GM06990 (cell line): ENCODE measurements at regions not wholly inside any gene's neighbourhood (a gene's known extent, or its start where the extent isn't known, plus 50 kb on each side); places are given as distances from the start of the nearest gene placed in this dataset.

Source experiments
- DNase-seq: peaks from one replicate; pipeline ENCODE4 v3.0.0-alpha.2; 2011; ENCODE audit not compliant: insufficient read length; ENCODE audit errors: extremely low read depth
- H3K27me3 ChIP-seq: replicated peaks from 2 replicates; pipeline ENCODE4 v1.6.0; 2011; ENCODE audit warnings: low read length; ENCODE audit not compliant: control insufficient read depth, insufficient read depth
- H3K36me3 ChIP-seq: 2 replicates; pipeline ENCODE4 v1.5.1; 2011; ENCODE audit warnings: low read length; ENCODE audit not compliant: control insufficient read depth, insufficient read depth
- H3K4me3 ChIP-seq: replicated peaks from 2 replicates; pipeline ENCODE4 v1.5.1; 2011; ENCODE audit warnings: low read depth, mild to moderate bottlenecking, control low read depth, low read length
- TF ChIP-seq, protein P1 (sequence below): IDR thresholded peaks from 2 replicates; pipeline ENCODE4 v1.5.1; 2011; ENCODE audit warnings: low read length, control low read depth, mild to moderate bottlenecking, inconsistent platforms; ENCODE audit not compliant: insufficient read depth, poor library complexity, severe bottlenecking

DNA sequence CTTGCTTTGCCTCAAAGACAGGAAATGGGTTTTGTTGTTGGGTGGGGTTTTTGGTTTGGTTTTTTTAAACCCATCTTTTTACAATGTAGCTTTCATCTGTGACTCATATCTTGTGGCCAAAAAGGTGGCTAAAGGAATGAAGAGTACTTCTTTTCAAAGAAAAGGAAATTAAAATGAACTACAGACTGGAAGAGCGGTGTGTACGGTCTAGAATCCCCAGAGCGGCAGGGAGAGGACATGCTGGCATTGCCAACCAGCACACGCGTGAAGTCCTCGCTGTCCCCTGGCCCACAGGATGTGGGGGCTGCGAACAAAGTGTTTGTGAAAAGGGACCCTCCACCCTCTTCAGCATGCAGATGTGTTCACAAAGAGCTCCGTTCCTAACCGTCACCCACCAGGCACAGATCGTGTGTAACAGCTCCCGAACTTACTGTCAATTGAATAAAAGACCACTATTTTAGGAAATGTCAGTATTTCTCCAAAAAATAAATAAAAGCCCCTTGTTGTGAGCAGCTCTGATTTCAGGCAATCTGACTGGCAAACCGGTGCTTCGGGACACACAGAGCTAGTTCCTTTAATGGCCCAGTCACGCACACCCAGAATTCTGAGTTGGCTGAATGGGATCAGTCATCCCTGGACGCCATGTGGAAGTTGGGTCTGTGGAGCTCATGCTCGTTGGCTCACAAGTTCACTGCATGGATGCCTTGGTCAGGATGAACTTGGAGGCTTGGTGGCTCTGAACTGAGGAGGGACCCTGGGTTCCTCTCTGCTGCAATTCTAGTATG, 602.9 kb downstream of the NPHP4 start:
- no peak overlapping the region for H3K4me3 ChIP-seq
- TF ChIP-seq, protein P1, sequence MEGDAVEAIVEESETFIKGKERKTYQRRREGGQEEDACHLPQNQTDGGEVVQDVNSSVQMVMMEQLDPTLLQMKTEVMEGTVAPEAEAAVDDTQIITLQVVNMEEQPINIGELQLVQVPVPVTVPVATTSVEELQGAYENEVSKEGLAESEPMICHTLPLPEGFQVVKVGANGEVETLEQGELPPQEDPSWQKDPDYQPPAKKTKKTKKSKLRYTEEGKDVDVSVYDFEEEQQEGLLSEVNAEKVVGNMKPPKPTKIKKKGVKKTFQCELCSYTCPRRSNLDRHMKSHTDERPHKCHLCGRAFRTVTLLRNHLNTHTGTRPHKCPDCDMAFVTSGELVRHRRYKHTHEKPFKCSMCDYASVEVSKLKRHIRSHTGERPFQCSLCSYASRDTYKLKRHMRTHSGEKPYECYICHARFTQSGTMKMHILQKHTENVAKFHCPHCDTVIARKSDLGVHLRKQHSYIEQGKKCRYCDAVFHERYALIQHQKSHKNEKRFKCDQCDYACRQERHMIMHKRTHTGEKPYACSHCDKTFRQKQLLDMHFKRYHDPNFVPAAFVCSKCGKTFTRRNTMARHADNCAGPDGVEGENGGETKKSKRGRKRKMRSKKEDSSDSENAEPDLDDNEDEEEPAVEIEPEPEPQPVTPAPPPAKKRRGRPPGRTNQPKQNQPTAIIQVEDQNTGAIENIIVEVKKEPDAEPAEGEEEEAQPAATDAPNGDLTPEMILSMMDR, result no peak
- DNase-seq, result no peak

DNA sequence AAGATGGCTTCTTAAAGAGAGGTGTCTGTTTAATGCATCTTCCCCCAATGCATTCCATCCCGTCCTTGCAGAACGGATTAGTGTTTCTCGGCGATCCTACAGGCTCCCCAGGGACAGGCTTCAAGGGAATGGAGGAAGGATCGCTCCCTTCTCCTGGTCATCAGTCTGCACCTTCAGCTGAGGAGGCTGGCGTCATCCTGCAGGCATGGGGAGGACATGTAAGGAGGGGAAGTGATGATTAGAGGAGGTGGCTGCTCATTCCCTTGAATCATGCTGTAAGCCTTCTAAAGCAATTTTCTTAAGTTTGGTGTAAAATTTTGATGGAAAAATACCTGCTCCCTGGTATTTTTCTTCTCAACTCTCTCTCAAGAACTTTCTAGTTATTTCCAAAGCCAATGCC, 603.6 kb downstream of the NPHP4 start:
- DNase-seq, result no peak
- no peak overlapping the region for H3K4me3 ChIP-seq
- no peaks in the 10 kb centered on the region for H3K36me3 ChIP-seq
- no peaks in the 10 kb centered on the region for H3K27me3 ChIP-seq
- TF ChIP-seq, protein P1, result no peak

More for the DNA sequence above, 602.9 kb downstream of the NPHP4 start:
- no peaks in the 10 kb centered on the region for H3K27me3 ChIP-seq
- no peaks in the 10 kb centered on the region for H3K36me3 ChIP-seq

DNA sequence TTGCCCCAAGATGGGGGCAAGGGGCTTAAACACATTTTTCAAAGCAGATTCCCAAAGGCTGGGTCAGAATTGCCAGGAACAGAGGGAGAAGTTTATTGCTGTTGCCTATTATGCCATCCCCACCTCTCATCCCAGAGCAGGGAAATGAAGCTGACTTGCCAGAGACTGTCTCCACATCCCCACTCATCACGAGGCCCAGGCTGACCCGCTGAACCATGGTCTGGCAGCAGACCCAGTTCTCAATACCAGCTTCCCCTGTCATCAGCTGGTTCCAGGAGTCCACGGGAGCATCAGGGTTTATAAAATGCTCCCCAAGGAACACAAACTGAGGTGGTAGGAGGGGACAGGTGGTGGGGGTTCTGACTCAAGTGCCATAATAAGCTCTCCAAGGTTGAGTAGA, 605.9 kb downstream of the NPHP4 start:
- Histone ChIP-seq H3K27me3 (no peaks in the 10 kb centered on the region), H3K4me3 (no peak overlapping the region), H3K36me3 (no peaks in the 10 kb centered on the region)
- TF ChIP-seq, protein P1, result no peak
- DNase-seq, result no peak

DNA sequence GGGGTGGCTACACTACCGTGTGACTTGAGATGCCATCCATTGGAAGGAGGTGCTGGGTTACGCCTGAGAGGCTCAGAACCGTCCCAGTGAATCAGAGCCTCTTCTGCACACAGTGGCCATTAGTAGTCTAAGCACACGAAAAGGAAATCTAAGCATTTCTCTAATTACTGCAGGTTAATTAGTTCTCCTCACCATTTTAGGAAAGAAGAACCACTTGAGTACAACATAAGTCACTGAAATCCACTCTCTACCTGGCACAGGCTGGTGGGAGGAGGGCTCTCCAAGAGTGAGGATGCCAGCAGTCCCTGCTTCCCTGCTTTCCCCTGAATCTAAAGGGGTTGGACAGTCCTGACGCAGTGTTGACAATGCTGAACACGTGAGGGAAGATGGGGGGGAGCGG, 606.3 kb downstream of the NPHP4 start:
- Histone ChIP-seq H3K4me3 (no peak overlapping the region), H3K27me3 (no peaks in the 10 kb centered on the region), H3K36me3 (no peaks in the 10 kb centered on the region)
- TF ChIP-seq, protein P1, result no peak
- no peak for DNase-seq

DNA sequence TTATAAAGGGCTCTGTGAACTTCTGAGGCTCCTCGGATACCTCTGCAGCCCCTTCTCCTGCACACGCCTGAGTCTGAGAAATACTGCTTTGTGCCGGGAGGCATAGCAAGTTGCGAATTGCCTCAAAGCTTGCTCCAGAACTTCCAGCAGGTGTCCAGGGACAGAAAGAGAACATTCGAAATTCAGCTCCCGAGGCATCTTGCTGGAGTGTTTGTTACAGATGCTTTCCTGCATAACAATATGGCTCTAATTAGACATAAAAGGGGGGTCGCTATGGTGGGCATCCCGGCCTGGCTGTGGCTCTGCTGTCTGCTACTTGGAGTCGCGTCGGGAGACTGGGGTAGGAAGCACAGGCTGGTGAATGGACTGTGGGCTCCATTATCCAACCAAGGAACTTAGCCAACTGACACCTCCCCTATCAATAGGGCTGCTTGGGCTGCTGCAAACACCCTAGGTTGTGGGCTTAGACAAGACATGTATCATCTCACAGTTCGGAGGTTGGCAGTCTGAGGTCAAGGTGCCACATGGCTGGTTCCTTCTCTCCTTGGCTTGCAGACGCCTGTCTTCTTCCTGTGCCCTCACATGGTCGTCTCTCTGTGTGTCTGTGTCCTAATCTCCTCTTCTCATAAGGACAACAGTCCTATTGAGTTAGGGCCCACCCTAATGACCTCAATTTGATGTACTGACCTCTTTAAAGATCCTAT, 607.0 kb downstream of the NPHP4 start:
- TF ChIP-seq, protein P1, result no peak

More for the DNA sequence above, 607.0 kb downstream of the NPHP4 start:
- no peaks in the 10 kb centered on the region for H3K36me3 ChIP-seq
- H3K27me3 ChIP-seq, result no peaks in the 10 kb centered on the region
- DNase-seq, result no peak
- no peak overlapping the region for H3K4me3 ChIP-seq
